ENCODE measurements at regions not wholly inside any gene's neighbourhood (a gene's known extent, or its start where the extent isn't known, plus 50 kb on each side); places are given as distances from the start of the nearest gene placed in this dataset.

GRCh38 chr9:28925157-28925556, 1351.9 kb upstream of the C9orf72 start:
- Histone ChIP-seq H3K27me3 (ENCODE audit: control insufficient read depth, insufficient read depth, low read length, poor library complexity, severe bottlenecking) (no peaks in the 10 kb centered on the region), H3K9ac (ENCODE audit: extremely low read depth, low read length, poor library complexity, severe bottlenecking) (no peak overlapping the region), H3K27ac (ENCODE audit: low read depth, low read length) (no peak overlapping the region), H3K36me3 (ENCODE audit: control insufficient read depth, insufficient read depth, low read length) (no peaks in the 10 kb centered on the region), H3K9me3 (ENCODE audit: control insufficient read depth, low read length) (no peaks in the 10 kb centered on the region), H3K4me1 (ENCODE audit: control insufficient read depth, insufficient read depth, low read length) (no peaks in the 10 kb centered on the region), H3K4me3 (ENCODE audit: low read length) (no peak overlapping the region)
- Mint-ChIP-seq H3K4me3 (no peak overlapping the region), H3K27me3 (ENCODE audit: insufficient read depth) (no peaks in the 10 kb centered on the region), H3K36me3 (ENCODE audit: low read depth) (no peaks in the 10 kb centered on the region), H3K4me1 (peaks cover 36% of the 10 kb centered on the region), H3K27ac (no peak overlapping the region), H3K9me3 (no peaks in the 10 kb centered on the region)
- WGBS, 2 experiments (ENCODE audit: insufficient coverage in 1 of 2, insufficient read length in 1 of 2) = 94 to 100% methylated on average over 2 to 3 of the region's 3 CpGs
- no peak for DNase-seq
- TF ChIP-seq CTCF (conservative IDR thresholded peaks at IDR 0.05) = no peak

- no peak for TF ChIP-seq CTCF (conservative IDR thresholded peaks at IDR 0.05)
- no peak overlapping the region for H3K4me3 Mint-ChIP-seq
- no peaks in the 10 kb centered on the region for H3K27me3 Mint-ChIP-seq (ENCODE audit: insufficient read depth)
- 100% methylated on average over 3 of the region's 3 CpGs; no CpG with 5 or more reads in 1 of the 2 experiments for WGBS, 2 experiments (ENCODE audit: insufficient coverage in 1 of 2, insufficient read length in 1 of 2)
- Histone ChIP-seq H3K27me3 (ENCODE audit: control insufficient read depth, insufficient read depth, low read length, poor library complexity, severe bottlenecking) (no peaks in the 10 kb centered on the region), H3K36me3 (ENCODE audit: control insufficient read depth, insufficient read depth, low read length) (no peaks in the 10 kb centered on the region), H3K9ac (ENCODE audit: extremely low read depth, low read length, poor library complexity, severe bottlenecking) (no peak overlapping the region), H3K9me3 (ENCODE audit: control insufficient read depth, low read length) (no peaks in the 10 kb centered on the region), H3K4me1 (ENCODE audit: control insufficient read depth, insufficient read depth, low read length) (no peaks in the 10 kb centered on the region), H3K4me3 (ENCODE audit: low read length) (no peak overlapping the region), H3K27ac (ENCODE audit: low read depth, low read length) (no peak overlapping the region)
- no peak for DNase-seq
- H3K4me1 Mint-ChIP-seq = peaks cover 36% of the 10 kb centered on the region
- H3K27ac Mint-ChIP-seq = no peak overlapping the region
- H3K9me3 Mint-ChIP-seq = no peaks in the 10 kb centered on the region
- H3K36me3 Mint-ChIP-seq (ENCODE audit: low read depth) = no peaks in the 10 kb centered on the region
Measured at GRCh38 chr9:28926306-28926705, 1353.0 kb upstream of the C9orf72 start.

- no peaks in the 10 kb centered on the region for H3K27me3 ChIP-seq (ENCODE audit: control insufficient read depth, insufficient read depth, low read length, poor library complexity, severe bottlenecking)
- no peak for TF ChIP-seq CTCF (conservative IDR thresholded peaks at IDR 0.05)
- H3K4me1 ChIP-seq (ENCODE audit: control insufficient read depth, insufficient read depth, low read length) = no peaks in the 10 kb centered on the region
- Mint-ChIP-seq H3K9me3 (no peaks in the 10 kb centered on the region), H3K36me3 (ENCODE audit: low read depth) (no peaks in the 10 kb centered on the region), H3K27ac (no peak overlapping the region), H3K4me3 (no peak overlapping the region), H3K27me3 (ENCODE audit: insufficient read depth) (no peaks in the 10 kb centered on the region), H3K4me1 (peaks cover 31% of the 10 kb centered on the region)
- no peak overlapping the region for H3K9ac ChIP-seq (ENCODE audit: extremely low read depth, low read length, poor library complexity, severe bottlenecking)
- H3K9me3 ChIP-seq (ENCODE audit: control insufficient read depth, low read length) = no peaks in the 10 kb centered on the region
- no peak for DNase-seq
- H3K36me3 ChIP-seq (ENCODE audit: control insufficient read depth, insufficient read depth, low read length) = no peaks in the 10 kb centered on the region
- H3K27ac ChIP-seq (ENCODE audit: low read depth, low read length) = no peak overlapping the region
- no peak overlapping the region for H3K4me3 ChIP-seq (ENCODE audit: low read length)
- WGBS, 2 experiments (ENCODE audit: insufficient coverage in 1 of 2, insufficient read length in 1 of 2) = 92% methylated on average over 1 of the region's 1 CpG; no CpG with 5 or more reads in 1 of the 2 experiments
Measured at GRCh38 chr9:28927691-28928090, 1354.4 kb upstream of the C9orf72 start.
